Stimulated activated CD4-positive, alpha-beta T cell treated with anti-CD3 and anti-CD28 coated beads, Interleukin-2, amount 100 ng/mL, for 4 hours (primary cell): ENCODE measurements at regions not wholly inside any gene's neighbourhood (a gene's known extent, or its start where the extent isn't known, plus 50 kb on each side); places are given as distances from the start of the nearest gene placed in this dataset.

Experiments
- DNase-seq: peaks from one replicate; pipeline ENCODE4 v3.0.0-alpha.2; 2020; ENCODE audit warnings: low read depth

DNA sequence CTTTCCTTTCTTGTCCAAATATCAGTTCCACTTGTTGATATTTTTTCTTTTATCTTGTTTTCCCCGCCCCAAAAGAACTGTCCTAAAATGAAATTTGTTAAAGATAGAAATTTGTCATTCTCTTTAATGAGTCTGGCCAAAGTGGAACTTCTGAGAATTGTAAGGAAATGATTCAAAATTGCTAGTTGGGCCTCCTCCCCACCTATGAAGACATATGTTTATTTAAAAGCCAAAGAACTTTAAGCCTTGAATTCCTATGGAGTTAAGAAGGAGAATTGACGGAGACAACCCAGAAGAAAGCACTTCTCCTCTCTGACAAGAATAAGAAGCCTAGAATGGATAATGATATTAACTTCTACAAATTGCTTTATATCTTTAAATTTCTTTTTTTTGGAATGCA lies 59.1 kb upstream of the ALDH1A1 start:
- DNase-seq: no peak

DNA sequence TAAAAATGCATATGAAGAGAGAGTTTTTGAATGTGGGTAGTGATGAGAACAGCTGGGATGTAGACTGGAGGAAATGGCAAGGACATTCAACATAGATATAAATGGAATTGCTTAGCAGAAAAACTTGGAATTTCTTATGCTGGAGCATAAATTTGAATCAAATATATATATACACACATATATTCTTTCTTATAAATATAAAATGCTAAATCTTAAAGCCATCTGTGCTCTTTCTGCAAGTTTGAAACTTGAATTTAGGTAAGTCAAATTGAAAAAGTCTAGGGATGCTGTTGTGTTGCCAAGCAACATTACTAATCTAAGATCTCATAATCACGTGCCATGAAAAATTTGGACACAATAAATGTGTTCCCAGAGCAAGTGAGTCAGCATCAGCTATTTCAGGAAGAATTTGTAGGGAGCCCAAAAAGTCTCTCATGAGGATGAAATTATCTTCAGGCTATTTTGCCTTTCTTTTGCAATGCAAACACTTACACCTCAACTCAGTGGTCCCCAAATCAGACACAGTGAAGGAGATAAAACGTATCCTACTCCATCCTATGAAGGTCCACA lies 58.4 kb upstream of the ALDH1A1 start:
- no peak for DNase-seq

GRCh38 chr9:73009649-73010288 lies 56.9 kb upstream of the ALDH1A1 start:
- no peak for DNase-seq

DNA sequence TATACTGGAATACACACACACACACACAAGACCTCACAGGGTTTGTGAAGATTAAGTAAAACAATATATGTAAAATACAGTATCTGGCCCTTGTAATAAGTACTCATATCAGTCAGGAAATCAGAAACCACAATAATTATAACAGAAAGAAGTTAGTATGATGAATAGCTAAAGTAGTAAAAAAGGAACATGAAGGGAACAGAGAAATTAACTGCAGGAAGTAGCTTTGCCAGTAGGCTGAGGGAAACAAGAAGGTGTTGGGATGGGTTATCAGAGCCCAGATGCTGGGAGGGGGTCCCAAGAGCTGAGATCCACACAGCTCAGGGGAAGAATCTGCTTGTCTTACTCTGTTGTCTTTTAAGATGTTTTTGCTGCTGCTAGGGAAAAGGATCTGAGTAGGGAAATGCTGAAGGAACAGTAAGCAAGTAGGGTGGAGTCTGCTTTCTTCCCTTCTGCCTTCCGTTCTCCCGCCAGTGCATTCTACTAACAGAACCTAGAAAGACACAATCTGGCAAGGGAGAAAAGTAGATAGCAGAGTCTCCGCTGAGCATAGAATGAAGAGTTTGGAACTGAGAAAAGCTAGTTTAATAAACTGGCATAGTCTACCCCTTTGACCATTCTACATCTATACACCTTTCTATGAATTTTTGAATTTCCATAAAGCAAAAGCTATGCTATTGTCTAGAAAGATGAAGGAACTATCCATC lies 55.3 kb upstream of the ALDH1A1 start:
- DNase-seq: no peak

DNA sequence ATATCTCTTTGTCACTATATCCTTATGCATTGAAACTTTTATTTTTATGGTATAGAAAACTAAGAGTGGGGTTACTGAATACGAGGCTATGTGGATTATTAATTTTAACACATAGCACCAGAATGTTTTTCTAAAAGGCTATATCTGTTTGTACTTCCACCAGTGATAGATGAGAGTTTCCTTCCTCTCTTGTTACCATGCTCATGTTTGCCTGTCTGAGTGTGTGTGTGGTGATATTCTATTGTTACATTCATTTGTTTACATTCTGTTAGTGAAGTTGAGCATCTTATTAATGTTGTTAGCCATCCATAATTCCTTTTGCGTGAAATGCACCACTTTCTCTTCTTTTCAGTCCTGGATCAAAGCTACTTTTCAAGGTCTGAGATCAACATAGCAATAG lies 54.1 kb upstream of the ALDH1A1 start:
- no peak for DNase-seq
